ENCODE measurements at regions not wholly inside any gene's neighbourhood (a gene's known extent, or its start where the extent isn't known, plus 50 kb on each side); places are given as distances from the start of the nearest gene placed in this dataset.

DNA sequence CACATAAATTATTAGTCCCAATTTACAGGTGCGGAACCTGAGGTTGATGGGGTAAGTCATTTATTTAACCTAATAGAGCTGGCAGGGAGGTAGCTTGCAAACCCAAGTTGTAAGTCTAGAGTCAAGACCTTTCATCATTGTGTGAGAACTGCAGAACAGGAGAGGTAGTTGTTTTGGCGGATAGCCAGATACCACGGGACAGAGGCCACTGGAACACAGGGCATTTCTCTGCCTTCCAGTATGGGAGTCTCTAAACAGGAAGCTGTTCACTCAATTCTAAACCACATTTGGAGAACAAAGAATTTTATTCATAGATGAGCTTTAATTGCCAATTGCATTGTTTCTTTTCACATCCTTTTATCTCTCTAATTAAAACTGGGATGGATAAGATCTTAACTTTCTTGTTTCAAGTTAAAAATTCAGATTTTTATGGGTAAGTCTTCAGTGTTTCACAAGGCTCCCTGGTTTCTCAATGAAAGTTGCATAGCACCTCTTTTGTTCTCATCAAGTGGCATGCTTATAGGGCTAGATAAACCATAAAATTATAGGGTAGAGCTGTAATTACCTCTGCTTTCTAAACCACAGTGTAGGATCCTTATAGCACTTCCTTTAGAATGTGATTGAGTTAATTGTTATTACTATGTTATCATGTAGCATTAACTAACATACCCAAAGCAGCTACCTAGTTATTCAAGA lies 489.0 kb downstream of the GATA3 start:
- TF ChIP-seq RAD51 (IDR thresholded peaks at IDR 0.05), result no peak
- TF ChIP-seq, protein P1, sequence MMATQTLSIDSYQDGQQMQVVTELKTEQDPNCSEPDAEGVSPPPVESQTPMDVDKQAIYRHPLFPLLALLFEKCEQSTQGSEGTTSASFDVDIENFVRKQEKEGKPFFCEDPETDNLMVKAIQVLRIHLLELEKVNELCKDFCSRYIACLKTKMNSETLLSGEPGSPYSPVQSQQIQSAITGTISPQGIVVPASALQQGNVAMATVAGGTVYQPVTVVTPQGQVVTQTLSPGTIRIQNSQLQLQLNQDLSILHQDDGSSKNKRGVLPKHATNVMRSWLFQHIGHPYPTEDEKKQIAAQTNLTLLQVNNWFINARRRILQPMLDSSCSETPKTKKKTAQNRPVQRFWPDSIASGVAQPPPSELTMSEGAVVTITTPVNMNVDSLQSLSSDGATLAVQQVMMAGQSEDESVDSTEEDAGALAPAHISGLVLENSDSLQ (IDR thresholded peaks at IDR 0.05), result no peak
- TF ChIP-seq, protein P2, sequence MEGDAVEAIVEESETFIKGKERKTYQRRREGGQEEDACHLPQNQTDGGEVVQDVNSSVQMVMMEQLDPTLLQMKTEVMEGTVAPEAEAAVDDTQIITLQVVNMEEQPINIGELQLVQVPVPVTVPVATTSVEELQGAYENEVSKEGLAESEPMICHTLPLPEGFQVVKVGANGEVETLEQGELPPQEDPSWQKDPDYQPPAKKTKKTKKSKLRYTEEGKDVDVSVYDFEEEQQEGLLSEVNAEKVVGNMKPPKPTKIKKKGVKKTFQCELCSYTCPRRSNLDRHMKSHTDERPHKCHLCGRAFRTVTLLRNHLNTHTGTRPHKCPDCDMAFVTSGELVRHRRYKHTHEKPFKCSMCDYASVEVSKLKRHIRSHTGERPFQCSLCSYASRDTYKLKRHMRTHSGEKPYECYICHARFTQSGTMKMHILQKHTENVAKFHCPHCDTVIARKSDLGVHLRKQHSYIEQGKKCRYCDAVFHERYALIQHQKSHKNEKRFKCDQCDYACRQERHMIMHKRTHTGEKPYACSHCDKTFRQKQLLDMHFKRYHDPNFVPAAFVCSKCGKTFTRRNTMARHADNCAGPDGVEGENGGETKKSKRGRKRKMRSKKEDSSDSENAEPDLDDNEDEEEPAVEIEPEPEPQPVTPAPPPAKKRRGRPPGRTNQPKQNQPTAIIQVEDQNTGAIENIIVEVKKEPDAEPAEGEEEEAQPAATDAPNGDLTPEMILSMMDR (IDR thresholded peaks at IDR 0.05 in 2 of 3, conservative IDR thresholded peaks at IDR 0.05 in 1 of 3; ENCODE audit: control insufficient read depth in 2 of 3, extremely low read depth in 1 of 3, insufficient read depth in 1 of 3, low read depth in 3 of 3, low read length in 3 of 3), result no peak
- TF ChIP-seq SP1 (IDR thresholded peaks at IDR 0.05; ENCODE audit: low read depth, low read length), result no peak
- TF ChIP-seq, protein P3, sequence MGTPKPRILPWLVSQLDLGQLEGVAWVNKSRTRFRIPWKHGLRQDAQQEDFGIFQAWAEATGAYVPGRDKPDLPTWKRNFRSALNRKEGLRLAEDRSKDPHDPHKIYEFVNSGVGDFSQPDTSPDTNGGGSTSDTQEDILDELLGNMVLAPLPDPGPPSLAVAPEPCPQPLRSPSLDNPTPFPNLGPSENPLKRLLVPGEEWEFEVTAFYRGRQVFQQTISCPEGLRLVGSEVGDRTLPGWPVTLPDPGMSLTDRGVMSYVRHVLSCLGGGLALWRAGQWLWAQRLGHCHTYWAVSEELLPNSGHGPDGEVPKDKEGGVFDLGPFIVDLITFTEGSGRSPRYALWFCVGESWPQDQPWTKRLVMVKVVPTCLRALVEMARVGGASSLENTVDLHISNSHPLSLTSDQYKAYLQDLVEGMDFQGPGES (IDR thresholded peaks at IDR 0.05), result no peak
- no peak for TF ChIP-seq STAT3 (IDR thresholded peaks at IDR 0.05; ENCODE audit: low read depth, low read length)
- TF ChIP-seq ZSCAN29 (IDR thresholded peaks at IDR 0.05), result no peak
- no peak for TF ChIP-seq ESRRA (IDR thresholded peaks at IDR 0.05; ENCODE audit: low read length)
- TF ChIP-seq MTA3 (IDR thresholded peaks at IDR 0.05; ENCODE audit: borderline replicate concordance, low read length), result no peak
- TF ChIP-seq POLR2A (IDR thresholded peaks at IDR 0.05; ENCODE audit: low read depth, low read length), result no peak
